Smooth muscle cell (in vitro differentiated cells): ENCODE measurements at regions not wholly inside any gene's neighbourhood (a gene's known extent, or its start where the extent isn't known, plus 50 kb on each side); places are given as distances from the start of the nearest gene placed in this dataset.
A peak's percentile ranks its signal among the peaks of the same experiment; 100 is the strongest.

Source experiments
- DNase-seq: peaks from one replicate; lab custom pipeline; 2025; ENCODE audit not compliant: unreplicated experiment; lab: John Stamatoyannopoulos, UW
- H2AFZ ChIP-seq: fragments of 200-600 bp; sonication (generic); 2 replicates; pipeline ENCODE4 v1.6.0; 2016; ENCODE audit warnings: antibody characterized with exemption, low read depth, mild to moderate bottlenecking
- H3F3A ChIP-seq: fragments of 200-600 bp; sonication (generic); 2 replicates; pipeline ENCODE4 v1.6.0; 2017; ENCODE audit warnings: antibody characterized with exemption, low read depth
- H3K27ac ChIP-seq: fragments of 200-600 bp; sonication (generic); 2 replicates; pipeline ENCODE4 v1.5.1; 2016; ENCODE audit warnings: low read depth, mild to moderate bottlenecking
- H3K27me3 ChIP-seq: fragments of 200-600 bp; sonication (generic); 2 replicates; pipeline ENCODE4 v1.6.1; 2016; ENCODE audit warnings: low read depth, mild to moderate bottlenecking
- H3K36me3 ChIP-seq: fragments of 200-600 bp; sonication (generic); 2 replicates; pipeline ENCODE4 v1.5.1; 2016; ENCODE audit warnings: low read depth
- H3K4me1 ChIP-seq: fragments of 200-600 bp; sonication (generic); 2 replicates; pipeline ENCODE4 v1.5.1; 2016; ENCODE audit warnings: low read depth
- H3K4me2 ChIP-seq: fragments of 200-600 bp; sonication (generic); 2 replicates; pipeline ENCODE4 v1.6.0; 2016; ENCODE audit warnings: mild to moderate bottlenecking
- H3K4me3 ChIP-seq: fragments of 200-600 bp; sonication (generic); 2 replicates; pipeline ENCODE4 v1.5.1; 2016; ENCODE audit warnings: mild to moderate bottlenecking
- H3K79me2 ChIP-seq: fragments of 200-600 bp; sonication (generic); 2 replicates; pipeline ENCODE4 v1.6.0; 2016; ENCODE audit warnings: low read depth, mild to moderate bottlenecking
- H3K9ac ChIP-seq: fragments of 200-600 bp; sonication (generic); 2 replicates; pipeline ENCODE4 v1.6.0; 2016; ENCODE audit warnings: low read depth
- H3K9me3 ChIP-seq: fragments of 200-600 bp; sonication (generic); replicated peaks from 2 replicates; pipeline ENCODE4 v1.5.1; 2016; ENCODE audit warnings: low read depth
- H4K20me1 ChIP-seq: fragments of 200-600 bp; sonication (generic); 2 replicates; pipeline ENCODE4 v1.6.0; 2016; ENCODE audit warnings: low read depth
- CTCF ChIP-seq: fragments of 200-600 bp; sonication (generic); IDR thresholded peaks from 2 replicates; pipeline ENCODE4 v1.5.1; 2017; ENCODE audit warnings: borderline replicate concordance, mild to moderate bottlenecking, antibody characterized with exemption; ENCODE audit not compliant: insufficient read depth, poor library complexity, severe bottlenecking
- WGBS: methylation state at CpG from one replicate; pipeline ENCODE4 v1.1.7; 2016; ENCODE audit warnings: low lambda C conversion rate; 5-methylcytosine and 5-hydroxymethylcytosine counted together

- Histone ChIP-seq H2AFZ (peak overlapping the region; percentile 83), H3K27ac (peak overlapping the region; percentile 32), H4K20me1 (no peaks in the 10 kb centered on the region), H3K4me1 (peaks cover 5% of the 10 kb centered on the region), H3K9me3 (no peaks in the 10 kb centered on the region), H3F3A (peaks cover 14% of the 10 kb centered on the region), H3K27me3 (no peaks in the 10 kb centered on the region), H3K36me3 (no peaks in the 10 kb centered on the region), H3K4me3 (peak overlapping the region; percentile 5), H3K79me2 (no peaks in the 10 kb centered on the region), H3K4me2 (peak overlapping the region; percentile 71), H3K9ac (no peak overlapping the region)
- DNase-seq = no peak
- WGBS = 35% methylated on average over 15 of the region's 15 CpGs
- no peak for TF ChIP-seq CTCF
Measured at GRCh38 chr10:4034907-4035598, 250.0 kb upstream of the KLF6 start.

GRCh38 chr10:4033341-4033896 lies 248.4 kb upstream of the KLF6 start:
- Histone ChIP-seq H3K79me2 (no peaks in the 10 kb centered on the region), H3K27me3 (no peaks in the 10 kb centered on the region), H3K9ac (no peak overlapping the region), H3K9me3 (no peaks in the 10 kb centered on the region), H3F3A (peaks cover 14% of the 10 kb centered on the region), H3K4me2 (no peak overlapping the region), H3K4me1 (peaks cover 8% of the 10 kb centered on the region), H2AFZ (no peak overlapping the region), H3K27ac (no peak overlapping the region), H4K20me1 (no peaks in the 10 kb centered on the region), H3K4me3 (no peak overlapping the region), H3K36me3 (no peaks in the 10 kb centered on the region)
- 93% methylated on average over 8 of the region's 8 CpGs for WGBS
- TF ChIP-seq CTCF = no peak
- DNase-seq = no peak

- Histone ChIP-seq H4K20me1 (no peaks in the 10 kb centered on the region), H3K27ac (peak overlapping the region; percentile 55), H3K36me3 (no peaks in the 10 kb centered on the region), H2AFZ (peak overlapping the region; percentile 83), H3K9ac (no peak overlapping the region), H3K4me3 (no peak overlapping the region), H3F3A (peaks cover 10% of the 10 kb centered on the region), H3K27me3 (no peaks in the 10 kb centered on the region), H3K4me2 (peak overlapping the region; percentile 65), H3K9me3 (no peaks in the 10 kb centered on the region), H3K79me2 (no peaks in the 10 kb centered on the region), H3K4me1 (peaks cover 3% of the 10 kb centered on the region)
- WGBS = 29% methylated on average over 8 of the region's 8 CpGs
- DNase-seq = no peak
- no peak for TF ChIP-seq CTCF
Measured at GRCh38 chr10:4029866-4030265, 244.9 kb upstream of the KLF6 start.
